Retinal pigment epithelial cell (primary cell): ENCODE measurements at regions not wholly inside any gene's neighbourhood (a gene's known extent, or its start where the extent isn't known, plus 50 kb on each side); places are given as distances from the start of the nearest gene placed in this dataset.
A peak's percentile ranks its signal among the peaks of the same experiment; 100 is the strongest.

Experiments used
- DNase-seq: peaks from one replicate; pipeline ENCODE4 v3.0.0-alpha.2; 2010; ENCODE audit warnings: low read depth
- H3K4me3 ChIP-seq: 2 replicates; pipeline ENCODE4 v1.5.1; 2011; ENCODE audit warnings: mild to moderate bottlenecking, low read length, control low read depth, moderate library complexity
- TF ChIP-seq, protein P1 (sequence below): conservative IDR thresholded peaks from 2 replicates; pipeline ENCODE4 v1.5.1; 2011; ENCODE audit warnings: low read depth, low read length, control low read depth, inconsistent platforms

DNA sequence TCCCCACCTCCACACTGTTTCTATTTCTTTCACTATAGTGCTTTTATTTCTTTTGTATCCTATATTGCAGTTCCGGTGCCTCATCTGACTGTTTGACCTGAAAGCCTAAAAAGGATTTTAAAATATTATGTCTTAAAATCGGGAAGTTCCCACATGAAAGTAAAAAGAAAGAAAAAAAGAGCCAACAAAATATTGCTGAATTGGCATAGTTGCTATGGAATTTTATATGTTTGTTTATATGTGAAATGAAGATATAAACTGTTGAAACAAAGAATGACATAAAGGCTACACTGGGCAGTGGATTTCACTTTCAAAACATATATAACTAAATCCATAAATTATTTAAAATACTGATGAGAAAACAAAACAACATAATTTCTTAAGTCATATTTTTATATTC, 1383.7 kb downstream of the C4orf33 start:
- no peak for DNase-seq
- H3K4me3 ChIP-seq = no peak overlapping the region
- TF ChIP-seq, protein P1, sequence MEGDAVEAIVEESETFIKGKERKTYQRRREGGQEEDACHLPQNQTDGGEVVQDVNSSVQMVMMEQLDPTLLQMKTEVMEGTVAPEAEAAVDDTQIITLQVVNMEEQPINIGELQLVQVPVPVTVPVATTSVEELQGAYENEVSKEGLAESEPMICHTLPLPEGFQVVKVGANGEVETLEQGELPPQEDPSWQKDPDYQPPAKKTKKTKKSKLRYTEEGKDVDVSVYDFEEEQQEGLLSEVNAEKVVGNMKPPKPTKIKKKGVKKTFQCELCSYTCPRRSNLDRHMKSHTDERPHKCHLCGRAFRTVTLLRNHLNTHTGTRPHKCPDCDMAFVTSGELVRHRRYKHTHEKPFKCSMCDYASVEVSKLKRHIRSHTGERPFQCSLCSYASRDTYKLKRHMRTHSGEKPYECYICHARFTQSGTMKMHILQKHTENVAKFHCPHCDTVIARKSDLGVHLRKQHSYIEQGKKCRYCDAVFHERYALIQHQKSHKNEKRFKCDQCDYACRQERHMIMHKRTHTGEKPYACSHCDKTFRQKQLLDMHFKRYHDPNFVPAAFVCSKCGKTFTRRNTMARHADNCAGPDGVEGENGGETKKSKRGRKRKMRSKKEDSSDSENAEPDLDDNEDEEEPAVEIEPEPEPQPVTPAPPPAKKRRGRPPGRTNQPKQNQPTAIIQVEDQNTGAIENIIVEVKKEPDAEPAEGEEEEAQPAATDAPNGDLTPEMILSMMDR = no peak

GRCh38 chr4:130484826-130485225, 1388.9 kb downstream of the C4orf33 start:
- H3K4me3 ChIP-seq = no peak overlapping the region
- no peak for DNase-seq
- TF ChIP-seq, protein P1 = no peak

DNA sequence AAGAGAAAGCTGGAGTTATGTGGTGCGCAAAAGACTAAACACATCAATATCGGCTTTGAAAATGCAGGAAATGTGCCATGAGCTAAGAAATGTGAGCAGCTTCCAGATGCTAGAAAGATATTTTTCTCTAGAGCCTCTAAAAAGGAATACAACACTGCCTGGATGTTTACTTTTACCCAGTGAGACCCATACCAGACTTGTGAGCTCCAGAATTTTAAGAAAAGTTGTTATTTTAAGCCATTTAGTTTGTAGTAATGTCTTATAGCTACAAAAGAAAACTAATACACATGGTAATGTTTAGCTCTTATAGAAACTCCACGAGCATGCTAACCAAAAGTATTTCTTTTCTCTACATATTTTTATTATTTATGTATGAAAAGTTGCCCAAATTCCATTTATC, 1389.4 kb downstream of the C4orf33 start:
- no peak for DNase-seq
- TF ChIP-seq, protein P1 = no peak
- H3K4me3 ChIP-seq = no peak overlapping the region

DNA sequence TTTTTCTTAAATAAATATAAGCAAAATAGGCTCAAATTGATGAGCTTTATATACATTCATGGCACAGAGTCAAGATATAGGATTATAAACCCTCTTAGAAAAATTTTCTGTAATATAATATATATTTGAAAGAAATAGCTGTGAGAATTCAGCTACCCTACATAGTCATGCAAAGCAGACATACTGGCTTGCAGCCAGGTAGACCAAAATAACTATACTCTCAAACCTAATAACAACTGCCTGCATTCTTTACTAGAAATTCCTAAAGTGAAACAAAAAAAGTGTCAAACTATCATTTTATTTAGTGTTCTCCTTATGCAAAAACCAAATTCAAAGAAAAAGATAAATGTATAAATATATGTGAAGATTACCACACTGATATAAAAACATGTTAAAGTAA, 1390.2 kb downstream of the C4orf33 start:
- DNase-seq = peak; percentile 11
- H3K4me3 ChIP-seq = no peak overlapping the region
- TF ChIP-seq, protein P1 = no peak

- TF ChIP-seq, protein P1 = no peak
- DNase-seq = no peak
- no peak overlapping the region for H3K4me3 ChIP-seq
These were observed 1390.9 kb downstream of the C4orf33 start for GRCh38 chr4:130486841-130487240.

DNA sequence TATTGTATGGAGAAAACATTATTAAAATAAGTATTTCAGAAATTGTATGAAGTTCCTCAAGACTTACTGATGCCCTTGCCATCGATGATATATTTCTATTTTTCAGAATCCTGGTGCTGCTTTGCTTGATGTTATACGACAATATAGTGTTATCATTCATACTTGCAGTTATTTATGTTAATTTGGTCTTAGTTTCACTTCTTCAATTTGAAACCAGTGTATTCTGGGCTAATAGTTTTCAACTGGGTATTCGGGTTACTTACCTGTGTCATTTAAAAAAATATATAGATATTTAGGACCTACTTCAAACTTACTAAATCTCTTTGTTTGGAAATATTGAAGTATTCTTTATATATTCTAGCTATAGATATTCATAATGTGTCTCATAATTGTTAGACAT, 1414.7 kb downstream of the C4orf33 start:
- TF ChIP-seq, protein P1 = no peak
- H3K4me3 ChIP-seq = no peak overlapping the region
- no peak for DNase-seq

DNA sequence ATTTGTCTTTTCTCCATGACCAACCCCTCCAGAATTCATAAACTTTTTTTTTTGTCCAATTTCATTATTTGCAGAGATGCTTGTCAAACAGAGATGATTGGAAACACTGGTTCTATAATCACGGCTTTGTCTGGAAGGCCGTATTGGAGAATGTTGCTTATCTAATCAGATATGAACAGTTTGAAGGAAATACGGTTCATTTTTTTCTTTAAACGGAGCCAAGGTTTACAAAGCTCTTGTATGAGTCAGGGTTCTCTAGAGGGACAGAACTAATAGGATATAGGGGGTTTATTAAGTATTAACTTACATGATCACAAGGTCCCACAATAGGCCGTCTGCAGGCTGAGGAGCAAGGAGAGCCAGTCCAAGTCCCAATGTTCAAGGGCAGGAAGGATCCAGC, 1415.8 kb downstream of the C4orf33 start:
- peak; percentile 52 for DNase-seq
- TF ChIP-seq, protein P1 = no peak
- H3K4me3 ChIP-seq = no peak overlapping the region
